AG09309 (cell line): ENCODE measurements at regions not wholly inside any gene's neighbourhood (a gene's known extent, or its start where the extent isn't known, plus 50 kb on each side); places are given as distances from the start of the nearest gene placed in this dataset.
"Not testable (repeated sequence)": the region's sequence is repeated elsewhere in the genome, so short reads cannot be mapped to it uniquely, and the experiment has no call there.

Experiments used
- DNase-seq: peaks from one replicate; pipeline ENCODE4 v3.0.0-alpha.2; 2010; ENCODE audit warnings: low read depth
- H3K4me3 ChIP-seq: 2 replicates; pipeline ENCODE4 v1.5.1; 2011; ENCODE audit warnings: mild to moderate bottlenecking, low read depth, low read length, moderate library complexity; ENCODE audit not compliant: control insufficient read depth
- TF ChIP-seq, protein P1 (sequence below): IDR thresholded peaks from 2 replicates; pipeline ENCODE4 v1.5.1; 2011; ENCODE audit warnings: mild to moderate bottlenecking, low read depth, low read length, inconsistent platforms; ENCODE audit not compliant: insufficient read depth, control insufficient read depth; ENCODE audit errors: missing control alignments

DNA sequence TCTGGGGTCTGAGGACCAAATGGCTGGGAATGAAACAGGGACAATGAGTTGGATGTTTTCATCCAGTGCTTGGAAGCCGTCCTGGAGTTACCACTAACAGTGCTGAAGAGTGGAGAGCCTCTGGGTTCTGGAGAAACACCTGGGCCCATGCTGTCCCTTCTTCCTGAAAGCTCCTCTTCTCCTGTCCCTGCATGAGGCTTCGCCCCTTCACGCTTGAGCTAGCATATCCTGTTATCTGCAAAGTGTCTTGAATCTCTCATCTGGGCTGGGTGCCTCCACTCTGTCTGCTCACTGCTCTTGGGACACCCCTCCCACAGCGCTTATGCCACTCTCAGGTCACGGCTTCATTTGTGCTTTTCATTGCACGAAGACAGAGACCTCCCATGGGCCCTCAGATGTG, 154.5 kb downstream of the MYCN start:
- TF ChIP-seq, protein P1, sequence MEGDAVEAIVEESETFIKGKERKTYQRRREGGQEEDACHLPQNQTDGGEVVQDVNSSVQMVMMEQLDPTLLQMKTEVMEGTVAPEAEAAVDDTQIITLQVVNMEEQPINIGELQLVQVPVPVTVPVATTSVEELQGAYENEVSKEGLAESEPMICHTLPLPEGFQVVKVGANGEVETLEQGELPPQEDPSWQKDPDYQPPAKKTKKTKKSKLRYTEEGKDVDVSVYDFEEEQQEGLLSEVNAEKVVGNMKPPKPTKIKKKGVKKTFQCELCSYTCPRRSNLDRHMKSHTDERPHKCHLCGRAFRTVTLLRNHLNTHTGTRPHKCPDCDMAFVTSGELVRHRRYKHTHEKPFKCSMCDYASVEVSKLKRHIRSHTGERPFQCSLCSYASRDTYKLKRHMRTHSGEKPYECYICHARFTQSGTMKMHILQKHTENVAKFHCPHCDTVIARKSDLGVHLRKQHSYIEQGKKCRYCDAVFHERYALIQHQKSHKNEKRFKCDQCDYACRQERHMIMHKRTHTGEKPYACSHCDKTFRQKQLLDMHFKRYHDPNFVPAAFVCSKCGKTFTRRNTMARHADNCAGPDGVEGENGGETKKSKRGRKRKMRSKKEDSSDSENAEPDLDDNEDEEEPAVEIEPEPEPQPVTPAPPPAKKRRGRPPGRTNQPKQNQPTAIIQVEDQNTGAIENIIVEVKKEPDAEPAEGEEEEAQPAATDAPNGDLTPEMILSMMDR: no peak
- DNase-seq: no peak
- no peak overlapping the region for H3K4me3 ChIP-seq

DNA sequence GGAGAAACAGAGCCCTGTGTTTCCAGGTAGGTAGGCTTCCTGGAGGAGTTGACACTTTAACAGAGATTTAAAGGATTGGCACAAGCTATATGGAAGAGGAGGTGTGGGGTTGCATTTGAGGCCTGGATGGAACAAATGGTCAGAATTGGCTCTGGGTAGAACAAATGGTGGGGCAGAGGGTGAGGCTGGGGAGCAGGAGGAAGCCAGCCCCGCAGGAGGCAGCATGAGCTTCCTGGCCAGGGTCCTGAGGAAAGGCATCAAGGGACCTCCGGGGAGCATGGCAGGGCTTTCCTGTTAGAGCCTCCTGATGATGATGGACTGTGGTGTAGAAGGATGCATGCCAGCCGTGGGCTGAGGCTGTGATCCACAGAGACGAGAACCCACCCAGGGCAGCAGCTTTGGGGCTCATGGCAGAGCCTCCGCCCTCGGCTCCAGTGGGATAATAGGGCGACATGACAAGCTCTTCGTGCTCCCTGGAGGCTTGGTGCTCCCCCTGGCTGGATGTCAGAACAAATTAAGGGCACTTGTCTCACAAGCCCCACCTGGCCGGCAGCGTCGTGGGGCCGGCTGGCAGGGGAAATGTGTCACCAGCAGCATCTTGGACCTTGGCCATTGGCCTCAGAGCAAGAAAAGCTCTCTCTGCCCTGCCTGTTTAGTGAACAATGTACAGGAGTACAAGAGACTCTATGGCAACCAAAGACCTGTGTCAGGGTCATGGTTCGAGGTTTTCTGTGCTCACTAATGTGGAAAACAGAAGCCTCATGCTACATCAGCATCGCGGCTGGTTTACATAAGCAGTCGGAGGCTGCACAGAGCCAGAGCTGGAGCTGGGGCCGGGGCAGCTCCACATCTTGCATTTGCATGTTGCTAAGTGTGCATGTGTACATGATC, 153.5 kb downstream of the MYCN start:
- TF ChIP-seq, protein P1: no peak
- no peak overlapping the region for H3K4me3 ChIP-seq
- no peak for DNase-seq

DNA sequence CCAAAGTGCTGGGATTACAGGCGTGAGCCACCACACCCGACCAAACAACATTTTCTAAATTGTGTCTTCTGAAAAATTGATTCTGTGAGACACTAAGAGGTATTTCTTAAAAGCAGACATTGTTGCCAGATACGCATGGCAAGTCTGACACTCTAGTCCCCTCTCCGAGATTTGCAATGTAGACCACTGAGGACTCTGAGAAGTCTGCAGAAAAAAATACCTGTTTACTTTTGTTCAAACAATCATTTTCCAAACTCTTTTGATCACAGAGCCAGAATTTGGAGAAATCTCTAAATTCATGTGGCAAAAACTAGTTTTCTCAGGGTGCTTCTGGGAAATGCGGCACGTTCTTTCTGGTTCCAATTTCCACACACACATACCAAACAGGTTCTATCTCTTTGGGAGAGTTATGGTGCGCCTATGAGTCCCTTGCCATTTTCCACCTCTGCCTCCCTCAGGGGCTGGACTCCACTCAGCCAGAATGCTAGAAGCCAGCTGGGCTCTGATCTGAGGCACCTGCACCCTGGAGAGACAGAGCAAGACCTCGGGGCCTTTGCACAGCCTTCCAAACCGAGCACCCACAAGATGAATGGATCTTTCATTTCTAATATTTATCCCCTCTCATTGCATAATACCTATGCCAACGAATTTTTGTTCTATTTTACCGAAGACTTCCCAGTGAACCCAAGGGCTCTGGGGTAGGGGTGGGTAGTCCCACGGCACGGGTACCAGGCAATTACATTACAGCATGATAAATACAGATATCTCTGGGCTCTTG, 152.7 kb downstream of the MYCN start:
- no peak for DNase-seq
- no peak overlapping the region for H3K4me3 ChIP-seq
- TF ChIP-seq, protein P1: no peak

DNA sequence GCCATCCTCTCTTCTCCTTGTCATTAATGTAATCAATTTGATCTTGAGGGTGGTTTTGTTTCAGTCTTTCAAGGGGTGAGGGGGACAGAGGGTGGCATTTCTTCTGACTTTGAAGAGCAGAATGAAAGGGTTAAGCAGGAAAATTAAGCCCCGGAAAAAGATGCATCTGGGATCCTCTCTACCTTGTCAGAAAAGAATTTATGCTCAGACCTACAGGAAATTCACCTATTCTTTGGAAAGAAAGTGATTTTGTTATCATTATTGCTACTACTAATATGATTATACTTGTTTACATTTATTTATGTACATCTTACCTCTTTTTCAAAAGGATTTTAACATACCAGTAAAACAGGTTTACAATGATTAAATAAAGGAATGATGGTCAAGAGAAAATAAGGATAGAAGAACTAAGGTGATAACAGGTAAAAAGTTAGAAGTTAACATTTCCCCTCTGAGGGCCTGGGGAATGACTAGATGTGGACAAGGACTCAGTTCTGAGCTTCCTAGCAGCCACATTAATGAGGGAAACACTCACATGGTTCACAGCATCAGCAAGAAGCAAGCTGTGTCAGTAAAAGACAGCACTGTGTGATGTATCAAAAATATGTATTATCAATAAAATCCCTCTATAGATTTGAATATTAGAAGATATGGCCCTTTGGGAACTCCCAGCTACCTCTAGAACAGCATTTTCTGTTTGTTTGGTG, 151.4 kb downstream of the MYCN start:
- TF ChIP-seq, protein P1: no peak
- DNase-seq: no peak
- no peak overlapping the region for H3K4me3 ChIP-seq

DNA sequence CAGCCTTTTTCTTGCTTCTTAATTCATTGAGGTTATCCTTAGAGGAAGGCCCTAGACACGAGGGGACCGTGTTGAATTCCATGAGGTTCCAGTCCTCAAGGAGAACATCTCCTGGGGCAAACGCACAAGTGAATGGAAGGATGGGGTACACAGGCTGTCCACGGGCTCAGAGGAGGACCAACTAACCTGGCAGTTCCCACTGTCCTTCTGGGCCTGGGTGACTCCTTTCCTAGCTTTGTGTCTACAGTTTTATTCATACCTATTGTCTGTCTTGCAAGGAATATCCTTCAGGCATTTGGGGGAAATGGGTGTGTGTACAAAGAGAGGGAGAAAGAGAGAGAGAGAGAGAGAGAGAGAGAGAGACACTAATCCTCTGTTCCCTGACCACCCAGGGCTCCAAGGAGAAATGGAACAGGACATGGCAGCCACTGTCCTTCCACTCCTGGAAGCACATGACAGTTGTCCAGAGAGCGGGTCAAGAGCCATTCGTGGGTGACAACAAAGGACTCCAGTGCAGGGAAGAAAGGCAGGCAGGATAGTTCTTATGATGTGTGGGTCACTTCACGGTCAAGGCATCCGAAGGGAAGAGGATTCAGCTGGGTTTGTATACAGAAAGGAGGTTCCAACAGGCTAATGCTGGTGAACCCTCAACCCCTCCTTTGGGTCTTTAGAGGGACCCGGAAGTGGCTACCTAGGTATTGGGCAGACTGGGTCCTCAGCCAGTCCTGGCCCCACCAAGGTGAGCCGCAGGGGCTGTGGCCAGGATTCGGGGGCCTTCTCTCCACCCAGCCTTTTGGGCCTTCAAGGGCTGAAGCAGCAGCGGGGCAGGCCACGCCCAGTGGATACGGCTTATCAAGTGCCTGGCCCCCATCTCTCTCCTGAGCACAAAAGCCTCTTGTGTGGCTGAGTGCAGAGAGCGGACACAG, 150.6 kb downstream of the MYCN start:
- no peak for DNase-seq
- TF ChIP-seq, protein P1: no peak
- no peak overlapping the region for H3K4me3 ChIP-seq

DNA sequence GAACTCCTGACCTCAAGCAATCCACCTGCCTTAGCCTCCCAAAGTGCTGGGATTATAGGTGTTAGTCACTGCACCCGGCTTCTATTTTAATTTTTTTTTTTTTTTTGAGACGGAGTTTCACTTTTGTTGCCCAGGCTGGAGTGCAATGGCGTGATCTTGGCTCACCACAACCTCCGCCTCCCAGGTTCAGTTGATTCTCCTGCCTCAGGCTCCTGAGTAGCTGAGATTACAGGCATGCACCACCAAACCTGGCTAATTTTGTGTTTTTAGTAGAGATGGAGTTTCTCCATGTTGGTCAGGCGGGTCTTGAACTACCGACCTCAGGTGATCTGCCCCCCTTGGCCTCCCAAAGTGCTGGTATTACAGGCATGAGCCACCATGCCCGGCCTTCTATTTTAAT, 149.1 kb downstream of the MYCN start:
- H3K4me3 ChIP-seq, DNase-seq: not testable (repeated sequence)
